ENCODE measurements at regions not wholly inside any gene's neighbourhood (a gene's known extent, or its start where the extent isn't known, plus 50 kb on each side); places are given as distances from the start of the nearest gene placed in this dataset.

GRCh38 chr5:54859316-54859715 is 126.1 kb downstream of the ESM1 start:
- DNase-seq (ENCODE audit: insufficient read length, low spot score) (no peak), FAIRE-seq (no peak)

- DNase-seq (ENCODE audit: insufficient read length, low spot score) (no peak), FAIRE-seq (no peak)
These were observed 130.4 kb downstream of the ESM1 start for GRCh38 chr5:54854883-54855581.

GRCh38 chr5:54852007-54852406 is 133.4 kb downstream of the ESM1 start:
- FAIRE-seq (no peak), DNase-seq (ENCODE audit: insufficient read length, low spot score) (no peak)

- FAIRE-seq = no peak
- DNase-seq (ENCODE audit: insufficient read length, low spot score) = no peak
These were observed 133.9 kb downstream of the ESM1 start for GRCh38 chr5:54851449-54851848.

GRCh38 chr5:54848581-54848980 is 136.8 kb downstream of the ESM1 start:
- DNase-seq (ENCODE audit: insufficient read length, low spot score) (no peak), FAIRE-seq (no peak)

- no peak for FAIRE-seq
These were observed 139.8 kb downstream of the ESM1 start for GRCh38 chr5:54845567-54845941.

GRCh38 chr5:54844905-54845566 is 140.4 kb downstream of the ESM1 start:
- DNase-seq (ENCODE audit: insufficient read length, low spot score) = no peak
- FAIRE-seq = peak; percentile 63

More at GRCh38 chr5:54845567-54845941, 139.8 kb downstream of the ESM1 start:
- no peak for DNase-seq (ENCODE audit: insufficient read length, low spot score)

- FAIRE-seq (no peak), DNase-seq (ENCODE audit: insufficient read length, low spot score) (no peak)
These were observed 141.1 kb downstream of the ESM1 start for GRCh38 chr5:54844266-54844665.

- no peak for DNase-seq (ENCODE audit: insufficient read length, low spot score)
- no peak for FAIRE-seq
These were observed 143.9 kb downstream of the ESM1 start for GRCh38 chr5:54841481-54841880.

- DNase-seq (ENCODE audit: insufficient read length, low spot score) = no peak
- no peak for FAIRE-seq
These were observed 146.6 kb downstream of the ESM1 start for GRCh38 chr5:54838843-54839242.

GRCh38 chr5:54837981-54838380 is 147.4 kb downstream of the ESM1 start:
- DNase-seq (ENCODE audit: insufficient read length, low spot score) (no peak), FAIRE-seq (no peak)

- FAIRE-seq = no peak
- no peak for DNase-seq (ENCODE audit: insufficient read length, low spot score)
These were observed 148.3 kb downstream of the ESM1 start for GRCh38 chr5:54837093-54837492.

GRCh38 chr5:54835647-54836046 is 149.7 kb downstream of the ESM1 start:
- no peak for FAIRE-seq
- no peak for DNase-seq (ENCODE audit: insufficient read length, low spot score)

- DNase-seq (ENCODE audit: insufficient read length, low spot score) (no peak), FAIRE-seq (no peak)
These were observed 151.1 kb downstream of the ESM1 start for GRCh38 chr5:54834121-54834842.

GRCh38 chr5:54833590-54833989 is 151.8 kb downstream of the ESM1 start:
- FAIRE-seq (no peak), DNase-seq (ENCODE audit: insufficient read length, low spot score) (no peak)

- DNase-seq (ENCODE audit: insufficient read length, low spot score) = no peak
- FAIRE-seq = no peak
These were observed 152.5 kb downstream of the ESM1 start for GRCh38 chr5:54832858-54833257.

- DNase-seq (ENCODE audit: insufficient read length, low spot score) (no peak), FAIRE-seq (no peak)
These were observed 153.3 kb downstream of the ESM1 start for GRCh38 chr5:54832045-54832444.

- FAIRE-seq (no peak), DNase-seq (ENCODE audit: insufficient read length, low spot score) (no peak)
These were observed 154.2 kb downstream of the ESM1 start for GRCh38 chr5:54831233-54831632.

- DNase-seq (ENCODE audit: insufficient read length, low spot score) = no peak
- FAIRE-seq = no peak
These were observed 155.5 kb downstream of the ESM1 start for GRCh38 chr5:54829676-54830535.

- no peak for FAIRE-seq
These were observed 156.3 kb downstream of the ESM1 start for GRCh38 chr5:54829102-54829501.

GRCh38 chr5:54828151-54828550 is 157.2 kb downstream of the ESM1 start:
- no peak for FAIRE-seq
- no peak for DNase-seq (ENCODE audit: insufficient read length, low spot score)

More at GRCh38 chr5:54829102-54829501, 156.3 kb downstream of the ESM1 start:
- DNase-seq (ENCODE audit: insufficient read length, low spot score) = no peak

All from GM19239 (cell line).